Choroid plexus epithelial cell (primary cell): ENCODE measurements at regions not wholly inside any gene's neighbourhood (a gene's known extent, or its start where the extent isn't known, plus 50 kb on each side); places are given as distances from the start of the nearest gene placed in this dataset.

Experiments used
- DNase-seq: peaks from one replicate; pipeline ENCODE4 v3.0.0-alpha.2; 2010; ENCODE audit warnings: low read depth
- H3K4me3 ChIP-seq: 2 replicates; pipeline ENCODE4 v1.5.1; 2011; ENCODE audit warnings: low read depth, mild to moderate bottlenecking, control low read depth, low read length, moderate library complexity
- CTCF ChIP-seq: conservative IDR thresholded peaks from 2 replicates; pipeline ENCODE4 v1.5.1; 2011; ENCODE audit warnings: low read depth, mild to moderate bottlenecking, control low read depth, inconsistent platforms, low read length, moderate library complexity

DNA sequence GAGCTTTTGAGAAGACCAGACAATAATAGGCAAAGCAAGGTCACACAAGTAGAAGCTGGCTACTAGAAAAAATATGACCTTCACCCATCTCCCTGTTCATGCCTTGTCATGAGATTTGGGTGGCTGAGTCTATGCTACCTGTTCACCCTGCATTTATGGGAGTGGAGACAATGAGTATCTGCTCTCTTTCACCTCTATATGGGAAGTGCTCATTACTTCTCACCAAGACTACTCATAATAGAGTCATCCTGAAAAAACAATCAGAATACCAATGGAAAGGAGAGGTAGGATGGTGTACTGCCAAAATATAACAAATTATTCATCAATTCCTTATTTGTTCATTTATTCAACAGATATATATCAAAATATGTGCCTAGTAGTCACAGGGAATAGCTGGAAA is 921.8 kb upstream of the INTU start:
- no peak for DNase-seq
- H3K4me3 ChIP-seq: no peak overlapping the region
- TF ChIP-seq CTCF: no peak

DNA sequence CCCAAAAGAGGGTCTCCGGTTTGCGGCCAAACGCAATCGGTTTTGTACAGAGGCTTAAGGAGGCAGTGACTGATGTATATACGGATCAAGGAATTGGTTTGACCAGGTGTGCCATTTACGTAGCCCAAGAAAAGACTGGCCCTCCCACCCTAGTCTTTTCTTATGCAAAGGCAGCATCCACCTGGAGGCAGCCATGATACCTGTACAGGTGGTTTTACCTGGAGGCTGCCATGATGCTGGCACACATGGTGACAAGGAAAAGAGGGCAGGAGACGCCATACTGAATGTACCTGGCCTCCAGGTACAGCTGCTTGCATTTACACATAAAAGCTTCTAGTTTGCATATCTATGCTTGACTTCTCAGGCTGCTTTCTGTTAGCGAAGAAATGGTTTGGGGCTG is 917.7 kb upstream of the INTU start:
- H3K4me3 ChIP-seq: no peak overlapping the region
- no peak for TF ChIP-seq CTCF
- DNase-seq: no peak

- DNase-seq: no peak
- no peak overlapping the region for H3K4me3 ChIP-seq
- TF ChIP-seq CTCF: no peak
Measured at GRCh38 chr4:126715681-126716080, 917.1 kb upstream of the INTU start.

DNA sequence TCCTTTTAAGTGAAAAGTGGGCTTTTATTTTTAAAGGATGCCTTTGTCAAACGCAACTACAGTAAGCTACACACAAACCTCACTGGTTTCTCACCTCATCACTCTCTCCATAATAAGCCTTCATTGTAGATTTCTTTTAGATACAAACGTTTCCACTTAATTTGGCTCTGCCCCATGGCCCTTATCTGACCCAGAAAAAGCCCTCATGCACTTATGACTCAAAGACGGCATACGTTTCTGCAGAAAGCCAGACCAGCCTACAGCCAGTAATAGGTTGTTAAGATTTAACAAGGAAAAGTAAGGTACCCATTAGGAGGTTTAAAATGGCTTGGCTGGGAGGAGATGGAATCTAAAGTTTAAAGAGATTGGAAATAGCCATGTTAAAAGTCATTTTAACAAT is 914.6 kb upstream of the INTU start:
- no peak overlapping the region for H3K4me3 ChIP-seq
- TF ChIP-seq CTCF: no peak
- no peak for DNase-seq

DNA sequence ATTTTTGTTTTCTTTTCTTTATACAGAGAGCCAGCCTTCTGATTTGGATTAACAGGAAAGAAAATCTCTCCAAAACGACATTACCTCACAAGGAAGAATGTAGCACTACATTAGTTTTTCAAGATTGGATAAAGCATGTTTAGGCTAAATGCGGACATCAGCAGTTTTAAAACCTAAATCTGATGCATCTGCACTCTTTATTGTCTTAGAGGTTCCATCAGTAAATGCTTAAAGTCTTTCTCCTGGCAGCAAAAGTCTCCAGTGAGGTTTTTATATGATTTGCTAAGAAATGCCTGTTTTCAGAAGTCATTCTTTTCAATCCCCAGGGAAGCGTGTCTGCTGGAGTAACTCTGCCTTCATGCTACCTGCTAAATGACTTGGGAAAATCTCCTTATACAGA is 912.9 kb upstream of the INTU start:
- no peak for DNase-seq
- TF ChIP-seq CTCF: no peak
- H3K4me3 ChIP-seq: no peak overlapping the region

- H3K4me3 ChIP-seq: no peak overlapping the region
- DNase-seq: no peak
- no peak for TF ChIP-seq CTCF
Measured at GRCh38 chr4:126725906-126726305, 906.9 kb upstream of the INTU start.

DNA sequence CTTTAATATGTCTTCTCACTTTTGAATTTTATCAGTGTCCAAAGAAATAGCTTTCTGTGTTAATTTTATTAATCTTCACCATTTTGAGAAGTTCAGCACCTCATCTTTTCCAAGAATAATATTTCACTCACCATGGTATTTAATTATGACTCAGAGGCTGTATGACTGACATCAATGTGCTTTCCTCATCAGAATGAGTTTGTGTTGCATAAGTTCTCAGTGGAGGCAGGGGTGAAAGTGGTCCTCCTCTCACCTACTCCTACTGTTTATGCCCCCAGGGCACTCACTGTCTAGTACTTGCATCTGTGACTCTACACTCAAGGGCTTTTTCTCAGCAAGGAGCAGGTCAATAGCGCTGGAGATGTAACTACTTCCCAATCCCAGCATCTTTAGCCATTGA is 905.3 kb upstream of the INTU start:
- H3K4me3 ChIP-seq: no peak overlapping the region
- peak; percentile 65 for DNase-seq
- no peak for TF ChIP-seq CTCF
